Panc1 (cell line): ENCODE measurements at regions not wholly inside any gene's neighbourhood (a gene's known extent, or its start where the extent isn't known, plus 50 kb on each side); places are given as distances from the start of the nearest gene placed in this dataset.

Experiments used
- ATAC-seq: fragments of 200-7000 bp; cut with Tn5 transposase; 2 replicates; pipeline ENCODE4 v1.9.1; 2020; ENCODE audit warnings: mild to moderate bottlenecking, moderate library complexity
- BruUV-seq: library from RNA; stranded (reverse); fragments of 400-500 nt; replicated peaks from 2 replicates; lab custom pipeline; 2021; lab: Mats Ljungman, UMichigan
- CTCF ChIA-PET: fragments of 300-600 bp; sonication (Branson Sonifier 250); formaldehyde crosslinking; loops from one replicate; lab custom pipeline; 2022; ENCODE audit warnings: antibody characterized with exemption; lab: Charles Lee
- POLR2A ChIA-PET: fragments of 300-600 bp; sonication (Branson Sonifier 250); formaldehyde crosslinking; loops from one replicate; lab custom pipeline; 2022; ENCODE audit warnings: antibody characterized with exemption; lab: Charles Lee
- DNase-seq: peaks from one replicate; pipeline ENCODE4 v3.0.0-alpha.2; 2010; ENCODE audit warnings: low read depth, low spot score
- H3K27ac ChIP-seq: 2 replicates; pipeline ENCODE4 v1.5.1; 2011; ENCODE audit warnings: mild to moderate bottlenecking, low read length, inconsistent platforms
- H3K27me3 ChIP-seq: fragments of 200-500 bp; sonication (Bioruptor generic); 2 replicates; pipeline ENCODE4 v1.6.0; 2014; ENCODE audit warnings: low read length, inconsistent platforms; ENCODE audit not compliant: control insufficient read depth, insufficient read depth
- H3K36me3 ChIP-seq: fragments of 200-500 bp; sonication (Bioruptor generic); 2 replicates; pipeline ENCODE4 v1.5.1; 2014; ENCODE audit warnings: inconsistent platforms, mild to moderate bottlenecking, low read length, moderate library complexity; ENCODE audit not compliant: control insufficient read depth, insufficient read depth
- H3K4me1 ChIP-seq: 2 replicates; pipeline ENCODE4 v1.5.1; 2011; ENCODE audit warnings: inconsistent platforms, mild to moderate bottlenecking, low read length, moderate library complexity; ENCODE audit not compliant: control insufficient read depth, insufficient read depth
- H3K4me3 ChIP-seq, 2 experiments: 2 replicates each; pipeline ENCODE4 v1.5.1; 2011 to 2012; ENCODE audit warnings: low read depth in 2 of 2, low read length in 2 of 2, mild to moderate bottlenecking in 2 of 2, inconsistent platforms in 1 of 2, moderate library complexity in 1 of 2
- H3K9me3 ChIP-seq: fragments of 200-500 bp; sonication (Bioruptor generic); 2 replicates; pipeline ENCODE4 v1.5.1; 2014; ENCODE audit warnings: low read depth, mild to moderate bottlenecking, inconsistent platforms, low read length, moderate library complexity; ENCODE audit not compliant: control insufficient read depth, insufficient read depth
- POLR2AphosphoS5 ChIP-seq: IDR thresholded peaks from 2 replicates; pipeline ENCODE4 v1.6.1; 2012; ENCODE audit warnings: mild to moderate bottlenecking, low read depth, low read length, moderate library complexity
- SIN3A ChIP-seq: IDR thresholded peaks from 2 replicates; pipeline ENCODE4 v1.6.1; 2012; ENCODE audit warnings: low read depth, mild to moderate bottlenecking, low read length, moderate library complexity, borderline replicate concordance; ENCODE audit not compliant: insufficient read depth
- TCF7L2 ChIP-seq: IDR thresholded peaks from 2 replicates; pipeline ENCODE4 v1.6.1; 2011; ENCODE audit warnings: mild to moderate bottlenecking, low read depth, low read length, inconsistent platforms
- in situ Hi-C: cut with HindIII; loops from 2 replicates; pipeline ENCODE4 v1.10.0; 2016; ENCODE audit warnings: low sequenced_read_pairs, low pct_unique_long_range_greater_than_20kb
- intact Hi-C: fragments of 100-400 bp; cut with micrococcal nuclease; formaldehyde crosslinking; loops from one replicate; pipeline ENCODE4 v1.10.0; 2022; ENCODE audit not compliant: unreplicated experiment
- TF ChIP-seq, protein P1 (sequence below): fragments of 450-650 bp; IDR thresholded peaks from 2 replicates; pipeline ENCODE4 v1.5.1; 2017; ENCODE audit warnings: mild to moderate bottlenecking
- TF ChIP-seq, protein P2 (sequence below), 2 experiments: IDR thresholded peaks; 2 replicates each; pipeline ENCODE4 v1.6.1; 2011 to 2012; ENCODE audit warnings: low read depth in 2 of 2, control low read depth in 1 of 2, low read length in 1 of 2, mild to moderate bottlenecking in 1 of 2, moderate library complexity in 1 of 2; ENCODE audit not compliant: insufficient read depth in 1 of 2

DNA sequence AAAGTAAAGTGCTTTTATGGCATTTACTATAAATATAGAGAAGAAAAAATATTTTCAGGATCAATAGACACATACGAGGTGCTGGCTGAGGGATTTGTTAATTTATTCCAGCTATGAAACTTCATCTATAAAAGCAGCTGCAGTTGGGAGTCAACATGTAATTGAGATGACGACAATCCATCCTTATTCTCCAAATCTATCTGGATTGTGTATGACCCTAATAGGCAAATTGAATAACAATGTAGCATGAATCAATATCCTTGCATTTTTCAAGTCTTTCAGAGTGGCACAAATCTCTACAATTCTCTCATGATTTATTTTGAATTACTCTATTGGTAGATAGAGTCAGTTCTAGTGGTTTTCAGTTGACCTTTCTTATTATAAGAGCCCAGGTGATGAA lies 1296.5 kb upstream of the SPRY2 start:
- DNase-seq (no peak), ATAC-seq (no peak)
- BruUV-seq, result no TSS peak
- in situ Hi-C loops (no loop called here), intact Hi-C loops (no loop called here)
- Histone ChIP-seq H3K36me3 (no peaks in the 10 kb centered on the region), H3K27me3 (no peaks in the 10 kb centered on the region), H3K4me1 (no peaks in the 10 kb centered on the region), H3K27ac (no peak overlapping the region), H3K9me3 (no peaks in the 10 kb centered on the region), H3K4me3 (no peak overlapping the region)
- POLR2A ChIA-PET, result no interaction called here
- CTCF ChIA-PET, result no interaction called here
- TF ChIP-seq TCF7L2, result no peak
- TF ChIP-seq, protein P1, sequence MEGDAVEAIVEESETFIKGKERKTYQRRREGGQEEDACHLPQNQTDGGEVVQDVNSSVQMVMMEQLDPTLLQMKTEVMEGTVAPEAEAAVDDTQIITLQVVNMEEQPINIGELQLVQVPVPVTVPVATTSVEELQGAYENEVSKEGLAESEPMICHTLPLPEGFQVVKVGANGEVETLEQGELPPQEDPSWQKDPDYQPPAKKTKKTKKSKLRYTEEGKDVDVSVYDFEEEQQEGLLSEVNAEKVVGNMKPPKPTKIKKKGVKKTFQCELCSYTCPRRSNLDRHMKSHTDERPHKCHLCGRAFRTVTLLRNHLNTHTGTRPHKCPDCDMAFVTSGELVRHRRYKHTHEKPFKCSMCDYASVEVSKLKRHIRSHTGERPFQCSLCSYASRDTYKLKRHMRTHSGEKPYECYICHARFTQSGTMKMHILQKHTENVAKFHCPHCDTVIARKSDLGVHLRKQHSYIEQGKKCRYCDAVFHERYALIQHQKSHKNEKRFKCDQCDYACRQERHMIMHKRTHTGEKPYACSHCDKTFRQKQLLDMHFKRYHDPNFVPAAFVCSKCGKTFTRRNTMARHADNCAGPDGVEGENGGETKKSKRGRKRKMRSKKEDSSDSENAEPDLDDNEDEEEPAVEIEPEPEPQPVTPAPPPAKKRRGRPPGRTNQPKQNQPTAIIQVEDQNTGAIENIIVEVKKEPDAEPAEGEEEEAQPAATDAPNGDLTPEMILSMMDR, result no peak
- TF ChIP-seq, protein P2, sequence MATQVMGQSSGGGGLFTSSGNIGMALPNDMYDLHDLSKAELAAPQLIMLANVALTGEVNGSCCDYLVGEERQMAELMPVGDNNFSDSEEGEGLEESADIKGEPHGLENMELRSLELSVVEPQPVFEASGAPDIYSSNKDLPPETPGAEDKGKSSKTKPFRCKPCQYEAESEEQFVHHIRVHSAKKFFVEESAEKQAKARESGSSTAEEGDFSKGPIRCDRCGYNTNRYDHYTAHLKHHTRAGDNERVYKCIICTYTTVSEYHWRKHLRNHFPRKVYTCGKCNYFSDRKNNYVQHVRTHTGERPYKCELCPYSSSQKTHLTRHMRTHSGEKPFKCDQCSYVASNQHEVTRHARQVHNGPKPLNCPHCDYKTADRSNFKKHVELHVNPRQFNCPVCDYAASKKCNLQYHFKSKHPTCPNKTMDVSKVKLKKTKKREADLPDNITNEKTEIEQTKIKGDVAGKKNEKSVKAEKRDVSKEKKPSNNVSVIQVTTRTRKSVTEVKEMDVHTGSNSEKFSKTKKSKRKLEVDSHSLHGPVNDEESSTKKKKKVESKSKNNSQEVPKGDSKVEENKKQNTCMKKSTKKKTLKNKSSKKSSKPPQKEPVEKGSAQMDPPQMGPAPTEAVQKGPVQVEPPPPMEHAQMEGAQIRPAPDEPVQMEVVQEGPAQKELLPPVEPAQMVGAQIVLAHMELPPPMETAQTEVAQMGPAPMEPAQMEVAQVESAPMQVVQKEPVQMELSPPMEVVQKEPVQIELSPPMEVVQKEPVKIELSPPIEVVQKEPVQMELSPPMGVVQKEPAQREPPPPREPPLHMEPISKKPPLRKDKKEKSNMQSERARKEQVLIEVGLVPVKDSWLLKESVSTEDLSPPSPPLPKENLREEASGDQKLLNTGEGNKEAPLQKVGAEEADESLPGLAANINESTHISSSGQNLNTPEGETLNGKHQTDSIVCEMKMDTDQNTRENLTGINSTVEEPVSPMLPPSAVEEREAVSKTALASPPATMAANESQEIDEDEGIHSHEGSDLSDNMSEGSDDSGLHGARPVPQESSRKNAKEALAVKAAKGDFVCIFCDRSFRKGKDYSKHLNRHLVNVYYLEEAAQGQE (IDR thresholded peaks at IDR 0.05; ENCODE audit: insufficient read depth in 1 of 2, low read depth in 2 of 2, low read length in 1 of 2), result no peak
- TF ChIP-seq POLR2AphosphoS5, result no peak
- TF ChIP-seq SIN3A, result no peak

DNA sequence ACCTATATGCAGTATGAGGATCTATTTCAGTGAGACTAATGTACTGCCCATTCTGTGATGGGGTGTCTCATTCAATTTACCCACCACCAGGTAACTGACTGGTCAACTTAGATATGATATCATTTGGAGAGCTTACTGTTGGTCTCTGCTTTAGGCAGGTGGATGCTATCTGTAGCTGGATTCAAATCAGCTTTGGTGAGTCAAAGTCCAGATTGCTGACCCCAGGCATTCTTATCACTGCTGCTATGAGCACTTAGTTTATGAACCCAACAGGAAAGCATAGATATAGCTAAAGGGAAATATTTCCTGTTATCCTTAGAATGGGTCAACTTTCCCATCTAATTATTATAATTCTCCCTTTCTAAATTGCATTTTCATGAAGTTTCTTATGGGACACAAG lies 1295.2 kb upstream of the SPRY2 start:
- intact Hi-C loops (no loop called here), in situ Hi-C loops (no loop called here)
- CTCF ChIA-PET, result no interaction called here
- no peak overlapping the region for H3K27ac ChIP-seq
- DNase-seq (no peak), ATAC-seq (no peak)
- H3K36me3 ChIP-seq, result no peaks in the 10 kb centered on the region
- H3K27me3 ChIP-seq, result no peaks in the 10 kb centered on the region
- no peak overlapping the region for H3K4me3 ChIP-seq
- no peaks in the 10 kb centered on the region for H3K4me1 ChIP-seq
- TF ChIP-seq, protein P1, result no peak
- no peak for TF ChIP-seq SIN3A
- TF ChIP-seq POLR2AphosphoS5, result no peak
- TF ChIP-seq, protein P2 (IDR thresholded peaks at IDR 0.05; ENCODE audit: insufficient read depth in 1 of 2, low read depth in 2 of 2, low read length in 1 of 2), result no peak
- TF ChIP-seq TCF7L2, result no peak
- no peaks in the 10 kb centered on the region for H3K9me3 ChIP-seq
- BruUV-seq, result no TSS peak
- POLR2A ChIA-PET, result no interaction called here
